M059J (cell line): ENCODE measurements at regions not wholly inside any gene's neighbourhood (a gene's known extent, or its start where the extent isn't known, plus 50 kb on each side); places are given as distances from the start of the nearest gene placed in this dataset.
"Not testable (repeated sequence)": the region's sequence is repeated elsewhere in the genome, so short reads cannot be mapped to it uniquely, and the experiment has no call there.

Experiments
- DNase-seq: peaks from one replicate; pipeline ENCODE4 v3.0.0-alpha.2; 2012; ENCODE audit warnings: low read depth

GRCh38 chr1:199208847-199209246 is 570.0 kb downstream of the PTPRC start:
- no peak for DNase-seq

GRCh38 chr1:199218065-199218464 is 579.2 kb downstream of the PTPRC start:
- DNase-seq: no peak

GRCh38 chr1:199218533-199218932 is 579.7 kb downstream of the PTPRC start:
- DNase-seq: no peak

GRCh38 chr1:199220031-199220430 is 581.2 kb downstream of the PTPRC start:
- DNase-seq: no peak

GRCh38 chr1:199221371-199222150 is 582.7 kb downstream of the PTPRC start:
- no peak for DNase-seq

GRCh38 chr1:199223936-199224335 is 585.1 kb downstream of the PTPRC start:
- DNase-seq: no peak

- DNase-seq: peak; percentile 75
Observed at GRCh38 chr1:199226163-199226562, 587.3 kb downstream of the PTPRC start.

- DNase-seq: peak; percentile 34
Observed at GRCh38 chr1:199242147-199242546, 603.3 kb downstream of the PTPRC start.

- no peak for DNase-seq
Observed at GRCh38 chr1:199242601-199243000, 603.8 kb downstream of the PTPRC start.

- DNase-seq: peak; percentile 81
Observed at GRCh38 chr1:199243423-199244061, 604.7 kb downstream of the PTPRC start.

- DNase-seq: no peak
Observed at GRCh38 chr1:199245946-199246345, 607.1 kb downstream of the PTPRC start.

GRCh38 chr1:199246716-199247115 is 607.9 kb downstream of the PTPRC start:
- DNase-seq: no peak

- DNase-seq: no peak
Observed at GRCh38 chr1:199247891-199248290, 609.1 kb downstream of the PTPRC start.

- DNase-seq: not testable (repeated sequence)
Observed at GRCh38 chr1:199254040-199254439, 615.2 kb downstream of the PTPRC start.

- no peak for DNase-seq
Observed at GRCh38 chr1:199261328-199261727, 622.5 kb downstream of the PTPRC start.

GRCh38 chr1:199264283-199264682 is 625.4 kb downstream of the PTPRC start:
- DNase-seq: no peak

GRCh38 chr1:199264911-199265310 is 626.1 kb downstream of the PTPRC start:
- DNase-seq: no peak

GRCh38 chr1:199265319-199265718 is 626.5 kb downstream of the PTPRC start:
- DNase-seq: peak; percentile 28

- DNase-seq: no peak
Observed at GRCh38 chr1:199269241-199269640, 630.4 kb downstream of the PTPRC start.

GRCh38 chr1:199272139-199272544 is 633.3 kb downstream of the PTPRC start:
- peak; percentile 92 for DNase-seq

GRCh38 chr1:199272628-199273086 is 633.8 kb downstream of the PTPRC start:
- peak; percentile 98 for DNase-seq

GRCh38 chr1:199273837-199274379 is 635.1 kb downstream of the PTPRC start:
- DNase-seq: peak; percentile 72

- DNase-seq: peak; percentile 62
Observed at GRCh38 chr1:199279067-199279466, 640.2 kb downstream of the PTPRC start.
